ENCODE measurements at regions not wholly inside any gene's neighbourhood (a gene's known extent, or its start where the extent isn't known, plus 50 kb on each side); places are given as distances from the start of the nearest gene placed in this dataset.

- no peak for DNase-seq
- no peak overlapping the region for H3K27ac ChIP-seq
- H3K4me1 ChIP-seq, result no peaks in the 10 kb centered on the region
- H3K27me3 ChIP-seq, result no peaks in the 10 kb centered on the region
- no peaks in the 10 kb centered on the region for H3K9me3 ChIP-seq
- TF ChIP-seq CTCF (IDR thresholded peaks at IDR 0.05) (no peak), POLR2A (IDR thresholded peaks at IDR 0.05) (no peak)
- no peak overlapping the region for H3K4me3 ChIP-seq
- H3K36me3 ChIP-seq, result no peaks in the 10 kb centered on the region
Measured at GRCh38 chr2:117486081-117486480, 328.4 kb upstream of the DDX18 start.

GRCh38 chr2:117492209-117492851, 322.2 kb upstream of the DDX18 start:
- H3K4me1 ChIP-seq, result no peaks in the 10 kb centered on the region
- no peaks in the 10 kb centered on the region for H3K9me3 ChIP-seq
- TF ChIP-seq POLR2A (IDR thresholded peaks at IDR 0.05), result no peak
- no peak for TF ChIP-seq CTCF (IDR thresholded peaks at IDR 0.05)
- H3K36me3 ChIP-seq, result no peaks in the 10 kb centered on the region
- H3K27ac ChIP-seq, result no peak overlapping the region
- H3K4me3 ChIP-seq, result no peak overlapping the region
- no peak for DNase-seq
- H3K27me3 ChIP-seq, result no peaks in the 10 kb centered on the region

- H3K27me3 ChIP-seq, result no peaks in the 10 kb centered on the region
- H3K4me1 ChIP-seq, result no peaks in the 10 kb centered on the region
- no peak overlapping the region for H3K27ac ChIP-seq
- H3K36me3 ChIP-seq, result no peaks in the 10 kb centered on the region
- no peak for TF ChIP-seq CTCF (IDR thresholded peaks at IDR 0.05)
- TF ChIP-seq POLR2A (IDR thresholded peaks at IDR 0.05), result no peak
- no peak for DNase-seq
- H3K4me3 ChIP-seq, result no peak overlapping the region
- H3K9me3 ChIP-seq, result peaks cover 0 to 3% (median 0%) of the 10 kb centered on the region in 4 donors
Measured at GRCh38 chr2:117500721-117501120, 313.8 kb upstream of the DDX18 start.

- Histone ChIP-seq H3K27me3 (no peaks in the 10 kb centered on the region), H3K9me3 (peaks cover 0 to 3% (median 0%) of the 10 kb centered on the region in 4 donors), H3K36me3 (no peaks in the 10 kb centered on the region), H3K4me1 (no peaks in the 10 kb centered on the region), H3K4me3 (no peak overlapping the region), H3K27ac (no peak overlapping the region)
- TF ChIP-seq POLR2A (IDR thresholded peaks at IDR 0.05) (no peak), CTCF (IDR thresholded peaks at IDR 0.05) (no peak)
- DNase-seq, result no peak
Measured at GRCh38 chr2:117502121-117502520, 312.4 kb upstream of the DDX18 start.

GRCh38 chr2:117512307-117512706, 302.2 kb upstream of the DDX18 start:
- no peaks in the 10 kb centered on the region for H3K4me1 ChIP-seq
- H3K27ac ChIP-seq, result no peak overlapping the region
- H3K36me3 ChIP-seq, result no peaks in the 10 kb centered on the region
- no peak for DNase-seq
- H3K4me3 ChIP-seq, result no peak overlapping the region
- no peaks in the 10 kb centered on the region for H3K9me3 ChIP-seq
- no peak for TF ChIP-seq POLR2A (IDR thresholded peaks at IDR 0.05)
- TF ChIP-seq CTCF (IDR thresholded peaks at IDR 0.05), result no peak
- no peaks in the 10 kb centered on the region for H3K27me3 ChIP-seq

- Histone ChIP-seq H3K9me3 (no peaks in the 10 kb centered on the region), H3K27ac (no peak overlapping the region), H3K36me3 (no peaks in the 10 kb centered on the region), H3K4me1 (no peaks in the 10 kb centered on the region), H3K27me3 (no peaks in the 10 kb centered on the region), H3K4me3 (no peak overlapping the region)
- TF ChIP-seq CTCF (IDR thresholded peaks at IDR 0.05), result no peak
- TF ChIP-seq POLR2A (IDR thresholded peaks at IDR 0.05), result no peak
- no peak for DNase-seq
Measured at GRCh38 chr2:117514371-117514770, 300.1 kb upstream of the DDX18 start.

All from Peyer's patch (tissue), 4 donors.